ENCODE measurements at regions not wholly inside any gene's neighbourhood (a gene's known extent, or its start where the extent isn't known, plus 50 kb on each side); places are given as distances from the start of the nearest gene placed in this dataset.

DNA sequence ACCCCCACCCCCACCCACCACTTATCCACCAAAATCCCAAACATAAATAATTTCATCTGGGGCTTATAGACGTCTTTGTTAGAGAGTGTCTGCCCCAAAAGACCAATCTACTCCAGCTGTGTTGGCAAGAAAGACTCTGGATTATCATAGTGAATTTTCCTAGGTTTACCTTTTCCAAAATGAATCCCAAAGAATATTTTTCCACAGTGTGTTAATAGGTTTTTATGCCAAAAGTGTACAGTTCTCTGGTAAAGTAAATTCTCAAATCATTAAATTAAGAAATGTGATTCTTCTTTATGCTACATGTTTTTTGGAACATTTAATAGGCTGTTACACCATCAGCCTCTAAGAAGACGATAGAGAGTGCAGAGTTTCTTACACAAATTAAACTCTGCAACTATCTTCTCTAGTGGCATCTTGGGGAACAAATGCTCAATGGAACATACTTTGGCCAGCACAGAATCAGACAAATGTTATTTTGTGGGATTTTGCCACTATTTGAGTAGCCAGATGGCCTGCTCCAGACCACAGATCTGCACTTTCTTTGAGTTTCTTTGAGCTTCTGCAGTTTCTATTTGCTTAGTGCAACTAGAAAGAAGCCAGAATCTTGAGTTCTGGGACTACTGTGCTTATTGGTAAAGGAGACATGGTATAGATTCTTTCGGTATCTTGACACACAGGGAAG is 206.0 kb downstream of the KIT start:
- Histone ChIP-seq H3K27me3 (ENCODE audit: insufficient read depth, low read length) (peaks cover 34% of the 10 kb centered on the region), H3K4me1 (ENCODE audit: control insufficient read depth in 1 of 2, insufficient read depth in 2 of 2, low read length in 2 of 2) (no peaks in the 10 kb centered on the region), H3K9me2 (ENCODE audit: insufficient read depth) (no peaks in the 10 kb centered on the region), H3K4me2 (ENCODE audit: low read length) (no peak overlapping the region), H3K9ac (ENCODE audit: low read length) (no peak overlapping the region), H3K9me3 (ENCODE audit: control insufficient read depth in 1 of 2, insufficient read depth in 1 of 2, low read depth in 1 of 2, low read length in 2 of 2) (no peaks in the 10 kb centered on the region), H3K27ac (ENCODE audit: low read depth, low read length) (no peak overlapping the region), H3K36me3 (ENCODE audit: control insufficient read depth in 1 of 2, insufficient read depth in 2 of 2, low read length in 2 of 2) (no peaks in the 10 kb centered on the region), H3K79me2 (ENCODE audit: insufficient read depth, low read length) (no peaks in the 10 kb centered on the region), H4K20me1 (ENCODE audit: insufficient read depth) (no peaks in the 10 kb centered on the region), H3K4me3 (replicated peaks in 1 of 2; ENCODE audit: low read depth in 1 of 2, low read length in 2 of 2) (no peak overlapping the region), H2AFZ (ENCODE audit: low read depth, low read length, poor library complexity, severe bottlenecking) (no peak overlapping the region)
- intact Hi-C loops (cut with micrococcal nuclease), result no loop called here
- no peak for TF ChIP-seq SIN3A (IDR thresholded peaks at IDR 0.05; ENCODE audit: low read depth)
- no peak for TF ChIP-seq POLR2A (IDR thresholded peaks at IDR 0.05; ENCODE audit: borderline replicate concordance, extremely low read depth, insufficient read depth, insufficient read length)
- TF ChIP-seq, protein P1, sequence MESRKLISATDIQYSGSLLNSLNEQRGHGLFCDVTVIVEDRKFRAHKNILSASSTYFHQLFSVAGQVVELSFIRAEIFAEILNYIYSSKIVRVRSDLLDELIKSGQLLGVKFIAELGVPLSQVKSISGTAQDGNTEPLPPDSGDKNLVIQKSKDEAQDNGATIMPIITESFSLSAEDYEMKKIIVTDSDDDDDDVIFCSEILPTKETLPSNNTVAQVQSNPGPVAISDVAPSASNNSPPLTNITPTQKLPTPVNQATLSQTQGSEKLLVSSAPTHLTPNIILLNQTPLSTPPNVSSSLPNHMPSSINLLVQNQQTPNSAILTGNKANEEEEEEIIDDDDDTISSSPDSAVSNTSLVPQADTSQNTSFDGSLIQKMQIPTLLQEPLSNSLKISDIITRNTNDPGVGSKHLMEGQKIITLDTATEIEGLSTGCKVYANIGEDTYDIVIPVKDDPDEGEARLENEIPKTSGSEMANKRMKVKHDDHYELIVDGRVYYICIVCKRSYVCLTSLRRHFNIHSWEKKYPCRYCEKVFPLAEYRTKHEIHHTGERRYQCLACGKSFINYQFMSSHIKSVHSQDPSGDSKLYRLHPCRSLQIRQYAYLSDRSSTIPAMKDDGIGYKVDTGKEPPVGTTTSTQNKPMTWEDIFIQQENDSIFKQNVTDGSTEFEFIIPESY (IDR thresholded peaks at IDR 0.05; ENCODE audit: extremely low read depth, insufficient replicate concordance, low read length), result no peak
- TF ChIP-seq JUND (IDR thresholded peaks at IDR 0.05), result no peak
- TF ChIP-seq POLR2AphosphoS5 (IDR thresholded peaks at IDR 0.05; ENCODE audit: low read depth, low read length), result no peak
- TF ChIP-seq, protein P2, sequence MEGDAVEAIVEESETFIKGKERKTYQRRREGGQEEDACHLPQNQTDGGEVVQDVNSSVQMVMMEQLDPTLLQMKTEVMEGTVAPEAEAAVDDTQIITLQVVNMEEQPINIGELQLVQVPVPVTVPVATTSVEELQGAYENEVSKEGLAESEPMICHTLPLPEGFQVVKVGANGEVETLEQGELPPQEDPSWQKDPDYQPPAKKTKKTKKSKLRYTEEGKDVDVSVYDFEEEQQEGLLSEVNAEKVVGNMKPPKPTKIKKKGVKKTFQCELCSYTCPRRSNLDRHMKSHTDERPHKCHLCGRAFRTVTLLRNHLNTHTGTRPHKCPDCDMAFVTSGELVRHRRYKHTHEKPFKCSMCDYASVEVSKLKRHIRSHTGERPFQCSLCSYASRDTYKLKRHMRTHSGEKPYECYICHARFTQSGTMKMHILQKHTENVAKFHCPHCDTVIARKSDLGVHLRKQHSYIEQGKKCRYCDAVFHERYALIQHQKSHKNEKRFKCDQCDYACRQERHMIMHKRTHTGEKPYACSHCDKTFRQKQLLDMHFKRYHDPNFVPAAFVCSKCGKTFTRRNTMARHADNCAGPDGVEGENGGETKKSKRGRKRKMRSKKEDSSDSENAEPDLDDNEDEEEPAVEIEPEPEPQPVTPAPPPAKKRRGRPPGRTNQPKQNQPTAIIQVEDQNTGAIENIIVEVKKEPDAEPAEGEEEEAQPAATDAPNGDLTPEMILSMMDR (IDR thresholded peaks at IDR 0.05 in 2 of 3, conservative IDR thresholded peaks at IDR 0.05 in 1 of 3; ENCODE audit: borderline replicate concordance in 1 of 3, insufficient read depth in 1 of 3, low read depth in 2 of 3, low read length in 2 of 3), result no peak
- TF ChIP-seq, protein P3, sequence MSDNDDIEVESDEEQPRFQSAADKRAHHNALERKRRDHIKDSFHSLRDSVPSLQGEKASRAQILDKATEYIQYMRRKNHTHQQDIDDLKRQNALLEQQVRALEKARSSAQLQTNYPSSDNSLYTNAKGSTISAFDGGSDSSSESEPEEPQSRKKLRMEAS (IDR thresholded peaks at IDR 0.05), result no peak
- TF ChIP-seq ATF3 (IDR thresholded peaks at IDR 0.05), result no peak
- no peak for TF ChIP-seq SP1 (IDR thresholded peaks at IDR 0.05; ENCODE audit: low read depth)
- TF ChIP-seq EGR1 (IDR thresholded peaks at IDR 0.05; ENCODE audit: low read depth), result no peak
- TF ChIP-seq EZH2phosphoT487 (IDR thresholded peaks at IDR 0.05; ENCODE audit: borderline replicate concordance), result no peak
- ChIA-PET POLR2A (no interaction called here), CTCF (no interaction called here), RAD21 (ENCODE audit: low non-redundant PET in 1 of 2, low total read pairs in 2 of 2, uncharacterized antibody in 2 of 2, unreplicated experiment in 2 of 2) (no interaction called here)
- ATAC-seq (no peak), DNase-seq (ENCODE audit: low read depth, low spot score) (no peak)
- no TSS peak for BruUV-seq (replicated peaks)
